ENCODE measurements at regions not wholly inside any gene's neighbourhood (a gene's known extent, or its start where the extent isn't known, plus 50 kb on each side); places are given as distances from the start of the nearest gene placed in this dataset.

- no peaks in the 10 kb centered on the region for H3K27me3 ChIP-seq
- TF ChIP-seq CTCF (IDR thresholded peaks at IDR 0.05): no peak
- intact Hi-C loops (cut with DNase I): no loop called here
Observed at GRCh38 chr12:131491155-131491554, 219.7 kb upstream of the SFSWAP start.

GRCh38 chr12:131491916-131492490 is 218.9 kb upstream of the SFSWAP start:
- intact Hi-C loops (cut with DNase I): no loop called here
- Histone ChIP-seq H3K27me3 (no peaks in the 10 kb centered on the region), H3K27ac (no peak overlapping the region), H3K9me3 (no peaks in the 10 kb centered on the region), H3K4me3 (no peak overlapping the region), H3K4me1 (no peaks in the 10 kb centered on the region), H3K36me3 (no peaks in the 10 kb centered on the region)
- TF ChIP-seq CTCF (IDR thresholded peaks at IDR 0.05): no peak
- DNase-seq: no peak
- no peak for ATAC-seq

More at GRCh38 chr12:131491155-131491554, 219.7 kb upstream of the SFSWAP start:
- no peak overlapping the region for H3K4me3 ChIP-seq
- H3K9me3 ChIP-seq: no peaks in the 10 kb centered on the region
- no peak overlapping the region for H3K27ac ChIP-seq
- ATAC-seq (no peak), DNase-seq (no peak)
- no peaks in the 10 kb centered on the region for H3K4me1 ChIP-seq
- H3K36me3 ChIP-seq: no peaks in the 10 kb centered on the region

GRCh38 chr12:131493068-131493826 is 217.6 kb upstream of the SFSWAP start:
- no peak for ATAC-seq
- Histone ChIP-seq H3K27me3 (no peaks in the 10 kb centered on the region), H3K27ac (no peak overlapping the region), H3K4me1 (no peaks in the 10 kb centered on the region), H3K36me3 (no peaks in the 10 kb centered on the region), H3K4me3 (no peak overlapping the region), H3K9me3 (no peaks in the 10 kb centered on the region)
- intact Hi-C loops (cut with DNase I): no loop called here
- no peak for DNase-seq
- TF ChIP-seq CTCF (IDR thresholded peaks at IDR 0.05): no peak

- Histone ChIP-seq H3K9me3 (no peaks in the 10 kb centered on the region), H3K4me3 (no peak overlapping the region), H3K27ac (no peak overlapping the region), H3K4me1 (no peaks in the 10 kb centered on the region), H3K27me3 (no peaks in the 10 kb centered on the region), H3K36me3 (no peaks in the 10 kb centered on the region)
- intact Hi-C loops (cut with DNase I): no loop called here
- no peak for TF ChIP-seq CTCF (IDR thresholded peaks at IDR 0.05)
- ATAC-seq (no peak), DNase-seq (no peak)
Observed at GRCh38 chr12:131494216-131494615, 216.7 kb upstream of the SFSWAP start.

- Histone ChIP-seq H3K4me3 (no peak overlapping the region), H3K27ac (no peak overlapping the region), H3K4me1 (no peaks in the 10 kb centered on the region), H3K36me3 (no peaks in the 10 kb centered on the region), H3K9me3 (no peaks in the 10 kb centered on the region), H3K27me3 (no peaks in the 10 kb centered on the region)
- TF ChIP-seq CTCF (IDR thresholded peaks at IDR 0.05): no peak
- ATAC-seq: no peak
- DNase-seq: no peak
- intact Hi-C loops (cut with DNase I): no loop called here
Observed at GRCh38 chr12:131494741-131495524, 216.0 kb upstream of the SFSWAP start.
